ENCODE measurements at regions not wholly inside any gene's neighbourhood (a gene's known extent, or its start where the extent isn't known, plus 50 kb on each side); places are given as distances from the start of the nearest gene placed in this dataset.

DNA sequence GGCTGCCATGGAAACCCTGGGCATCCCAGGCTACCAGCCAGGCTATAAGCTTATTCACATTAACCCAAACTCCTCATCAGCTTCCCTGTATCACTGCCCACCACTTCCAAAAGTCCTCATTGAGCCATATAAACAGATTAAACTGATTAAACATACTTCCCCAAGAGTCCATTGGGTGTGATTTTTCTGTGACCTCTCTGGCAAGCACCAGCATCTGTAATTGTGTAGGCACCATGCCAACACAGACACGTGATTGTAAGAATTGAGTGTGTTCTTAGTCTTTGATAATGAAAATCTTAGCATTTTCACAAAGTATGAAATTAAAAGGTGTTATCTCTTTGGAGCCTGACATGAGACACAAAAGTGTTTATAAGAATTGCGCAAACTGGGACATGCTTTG lies 679.3 kb downstream of the TYW1 start:
- H3K4me3 ChIP-seq (ENCODE audit: low read depth, low read length), result no peak overlapping the region
- TF ChIP-seq, protein P1, sequence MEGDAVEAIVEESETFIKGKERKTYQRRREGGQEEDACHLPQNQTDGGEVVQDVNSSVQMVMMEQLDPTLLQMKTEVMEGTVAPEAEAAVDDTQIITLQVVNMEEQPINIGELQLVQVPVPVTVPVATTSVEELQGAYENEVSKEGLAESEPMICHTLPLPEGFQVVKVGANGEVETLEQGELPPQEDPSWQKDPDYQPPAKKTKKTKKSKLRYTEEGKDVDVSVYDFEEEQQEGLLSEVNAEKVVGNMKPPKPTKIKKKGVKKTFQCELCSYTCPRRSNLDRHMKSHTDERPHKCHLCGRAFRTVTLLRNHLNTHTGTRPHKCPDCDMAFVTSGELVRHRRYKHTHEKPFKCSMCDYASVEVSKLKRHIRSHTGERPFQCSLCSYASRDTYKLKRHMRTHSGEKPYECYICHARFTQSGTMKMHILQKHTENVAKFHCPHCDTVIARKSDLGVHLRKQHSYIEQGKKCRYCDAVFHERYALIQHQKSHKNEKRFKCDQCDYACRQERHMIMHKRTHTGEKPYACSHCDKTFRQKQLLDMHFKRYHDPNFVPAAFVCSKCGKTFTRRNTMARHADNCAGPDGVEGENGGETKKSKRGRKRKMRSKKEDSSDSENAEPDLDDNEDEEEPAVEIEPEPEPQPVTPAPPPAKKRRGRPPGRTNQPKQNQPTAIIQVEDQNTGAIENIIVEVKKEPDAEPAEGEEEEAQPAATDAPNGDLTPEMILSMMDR (IDR thresholded peaks at IDR 0.05; ENCODE audit: low read depth, low read length), result no peak

DNA sequence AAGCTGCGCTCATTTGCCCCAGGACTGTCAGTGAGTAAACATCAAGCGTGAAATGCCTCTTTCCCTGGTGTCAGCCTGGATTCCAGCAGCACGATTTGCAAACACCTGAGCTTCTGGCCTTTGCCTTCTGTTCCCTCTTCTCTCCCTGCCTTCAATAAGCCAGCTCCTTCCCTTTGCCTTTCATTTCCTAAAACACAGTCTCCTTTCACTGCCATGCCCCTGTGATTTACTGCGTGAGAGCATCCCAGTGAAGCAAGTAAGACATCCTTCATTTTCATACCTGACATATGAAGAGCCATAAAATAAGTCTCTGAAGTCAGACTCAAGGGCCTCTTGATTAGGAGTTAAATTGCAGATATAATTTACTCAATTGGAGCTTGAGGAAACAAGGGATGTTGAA lies 681.8 kb downstream of the TYW1 start:
- no peak overlapping the region for H3K4me3 ChIP-seq (ENCODE audit: low read depth, low read length)
- TF ChIP-seq, protein P1 (IDR thresholded peaks at IDR 0.05; ENCODE audit: low read depth, low read length), result no peak

DNA sequence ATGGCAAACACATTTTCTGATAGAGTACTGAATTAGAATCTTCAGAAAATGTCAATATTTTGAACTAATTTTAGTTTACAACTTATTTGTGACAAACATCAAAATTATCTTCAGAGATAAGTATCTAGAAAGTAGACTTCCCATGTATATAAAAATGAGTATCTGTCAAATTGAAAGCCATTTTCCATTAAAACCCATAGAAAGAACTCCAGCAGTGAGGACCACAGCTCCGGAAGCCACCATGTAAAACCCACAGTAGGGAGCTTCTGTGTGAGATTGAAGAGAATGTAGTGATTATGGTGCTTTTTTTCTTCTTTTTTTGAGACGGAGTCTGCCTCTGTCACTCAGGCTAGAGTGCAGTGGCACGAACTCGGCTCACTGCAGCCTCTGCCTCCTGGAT lies 687.0 kb downstream of the TYW1 start:
- no peak overlapping the region for H3K4me3 ChIP-seq (ENCODE audit: low read depth, low read length)

DNA sequence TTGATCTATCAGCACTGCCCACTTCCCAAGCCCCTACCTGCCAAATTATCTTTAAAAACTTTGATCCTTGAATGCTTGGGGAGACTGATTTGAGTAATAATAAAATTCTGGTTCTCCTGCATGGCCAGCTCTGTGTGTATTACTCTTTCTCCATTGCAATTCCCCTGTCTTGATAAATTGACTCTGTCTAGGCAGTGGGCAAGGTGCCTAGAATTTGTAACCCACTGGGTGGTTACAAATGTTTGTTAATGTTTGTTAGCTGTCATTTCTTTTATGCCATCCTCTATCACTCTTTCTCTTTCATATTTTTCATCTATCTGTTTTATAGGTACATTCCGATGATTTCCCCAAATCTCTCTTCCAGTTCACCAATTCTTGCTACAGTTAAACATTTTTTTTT lies 694.1 kb downstream of the TYW1 start:
- TF ChIP-seq, protein P1 (IDR thresholded peaks at IDR 0.05; ENCODE audit: low read depth, low read length), result no peak
- no peak overlapping the region for H3K4me3 ChIP-seq (ENCODE audit: low read depth, low read length)

More for the DNA sequence above, 687.0 kb downstream of the TYW1 start:
- TF ChIP-seq, protein P1 (IDR thresholded peaks at IDR 0.05; ENCODE audit: low read depth, low read length), result no peak

DNA sequence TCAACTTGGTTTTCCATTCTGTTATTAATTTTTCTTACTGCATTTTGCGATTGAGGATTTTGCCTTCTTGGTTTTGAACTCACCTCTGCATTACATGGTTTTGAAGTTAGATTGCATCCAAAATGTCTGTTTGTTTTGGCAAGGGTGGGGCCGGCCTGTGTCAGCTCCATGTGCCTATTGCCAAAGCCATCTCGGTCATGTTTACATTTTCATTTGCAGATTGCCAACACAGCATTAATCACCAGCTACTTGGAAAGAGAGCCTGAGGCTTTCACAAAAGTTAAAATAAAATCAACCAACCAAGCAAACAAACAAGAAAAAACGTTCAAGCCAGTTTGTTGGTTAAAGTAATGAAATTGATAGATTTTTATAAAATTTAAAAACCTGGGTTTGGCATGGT lies 695.8 kb downstream of the TYW1 start:
- TF ChIP-seq, protein P1 (IDR thresholded peaks at IDR 0.05; ENCODE audit: low read depth, low read length), result no peak
- H3K4me3 ChIP-seq (ENCODE audit: low read depth, low read length), result no peak overlapping the region

DNA sequence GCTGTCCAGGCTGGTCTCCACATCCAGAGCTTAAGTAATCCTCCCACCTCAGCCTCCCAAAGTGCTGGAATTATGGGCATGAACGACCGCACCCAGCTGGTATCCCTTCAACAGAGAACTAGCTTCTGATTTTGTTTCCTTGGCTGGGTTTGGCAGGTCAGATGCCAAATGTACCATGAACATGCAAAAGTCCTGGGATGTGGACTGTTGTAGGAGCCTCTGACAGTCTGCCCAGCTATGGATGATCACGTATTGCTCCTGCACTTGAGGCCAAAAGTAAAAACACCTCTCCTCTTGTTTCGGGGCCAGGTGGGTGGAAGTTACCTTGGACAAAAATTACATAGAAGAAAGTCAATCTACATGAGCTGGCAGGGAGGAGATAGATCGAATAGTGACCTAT lies 699.5 kb downstream of the TYW1 start:
- TF ChIP-seq, protein P1 (IDR thresholded peaks at IDR 0.05; ENCODE audit: low read depth, low read length), result no peak
- H3K4me3 ChIP-seq (ENCODE audit: low read depth, low read length), result no peak overlapping the region

DNA sequence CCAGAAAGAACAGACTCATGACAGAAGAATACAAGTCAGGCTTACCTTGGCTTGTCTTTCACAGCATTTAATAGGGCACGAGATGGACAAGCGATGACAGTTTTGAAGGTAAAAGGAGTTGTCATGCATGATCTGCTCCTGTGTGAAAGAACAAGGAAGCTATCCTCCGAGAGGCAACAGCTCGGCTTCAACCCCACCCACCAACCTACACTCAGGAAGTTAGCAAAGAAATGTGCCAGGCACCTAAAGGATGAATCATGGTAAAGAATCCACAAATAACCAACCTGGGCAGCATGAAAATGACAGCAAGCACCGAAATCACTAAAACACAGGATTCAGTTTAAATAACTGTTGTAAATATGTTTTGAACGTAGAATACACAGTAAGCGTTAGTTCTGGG lies 700.2 kb downstream of the TYW1 start:
- TF ChIP-seq, protein P1 (IDR thresholded peaks at IDR 0.05; ENCODE audit: low read depth, low read length), result no peak
- H3K4me3 ChIP-seq (ENCODE audit: low read depth, low read length), result no peak overlapping the region
